Astrocyte (in vitro differentiated cells and primary cell): ENCODE measurements at regions not wholly inside any gene's neighbourhood (a gene's known extent, or its start where the extent isn't known, plus 50 kb on each side); places are given as distances from the start of the nearest gene placed in this dataset.

Experiments
- EZH2 ChIP-seq: IDR thresholded peaks from 2 replicates; pipeline ENCODE4 v1.6.1; 2012; ENCODE audit warnings: mild to moderate bottlenecking, low read length, inconsistent platforms; ENCODE audit not compliant: insufficient read depth
- TF ChIP-seq, protein P1 (sequence below): IDR thresholded peaks from 2 replicates; pipeline ENCODE4 v1.5.1; 2011; ENCODE audit warnings: low read depth, mild to moderate bottlenecking, inconsistent platforms, low read length, moderate library complexity; ENCODE audit not compliant: insufficient read depth

DNA sequence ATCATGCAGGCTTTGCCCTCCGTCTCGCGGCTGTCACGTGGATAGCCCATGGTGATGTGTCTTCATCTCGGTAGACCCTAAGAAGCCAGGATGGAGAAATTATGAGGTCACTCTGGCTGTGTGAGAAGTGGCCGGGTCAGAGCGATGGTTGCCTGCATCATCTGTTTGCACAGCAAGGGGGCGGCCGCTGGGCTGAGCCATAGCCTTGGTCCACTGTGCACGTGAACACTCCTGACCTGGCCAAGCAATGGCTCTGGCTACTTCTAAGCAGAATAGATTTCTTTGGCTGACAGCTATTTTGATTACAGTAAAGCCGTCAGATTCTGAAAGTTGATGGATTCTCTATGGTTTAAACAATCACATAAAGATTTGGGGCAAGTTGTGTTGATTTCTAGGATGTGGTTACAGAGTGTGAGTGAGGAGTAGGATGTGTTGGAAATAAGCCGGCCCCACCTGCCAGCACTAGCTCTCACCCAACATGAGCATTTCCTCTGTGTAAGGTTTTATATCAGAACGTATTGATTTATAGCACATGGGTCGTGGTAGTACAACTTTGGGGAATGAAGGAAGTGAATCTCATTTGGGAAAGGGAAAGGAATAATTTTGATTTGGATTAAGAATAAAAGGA, 214.4 kb upstream of the GPR26 start:
- TF ChIP-seq, protein P1, sequence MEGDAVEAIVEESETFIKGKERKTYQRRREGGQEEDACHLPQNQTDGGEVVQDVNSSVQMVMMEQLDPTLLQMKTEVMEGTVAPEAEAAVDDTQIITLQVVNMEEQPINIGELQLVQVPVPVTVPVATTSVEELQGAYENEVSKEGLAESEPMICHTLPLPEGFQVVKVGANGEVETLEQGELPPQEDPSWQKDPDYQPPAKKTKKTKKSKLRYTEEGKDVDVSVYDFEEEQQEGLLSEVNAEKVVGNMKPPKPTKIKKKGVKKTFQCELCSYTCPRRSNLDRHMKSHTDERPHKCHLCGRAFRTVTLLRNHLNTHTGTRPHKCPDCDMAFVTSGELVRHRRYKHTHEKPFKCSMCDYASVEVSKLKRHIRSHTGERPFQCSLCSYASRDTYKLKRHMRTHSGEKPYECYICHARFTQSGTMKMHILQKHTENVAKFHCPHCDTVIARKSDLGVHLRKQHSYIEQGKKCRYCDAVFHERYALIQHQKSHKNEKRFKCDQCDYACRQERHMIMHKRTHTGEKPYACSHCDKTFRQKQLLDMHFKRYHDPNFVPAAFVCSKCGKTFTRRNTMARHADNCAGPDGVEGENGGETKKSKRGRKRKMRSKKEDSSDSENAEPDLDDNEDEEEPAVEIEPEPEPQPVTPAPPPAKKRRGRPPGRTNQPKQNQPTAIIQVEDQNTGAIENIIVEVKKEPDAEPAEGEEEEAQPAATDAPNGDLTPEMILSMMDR: no peak
- no peak for TF ChIP-seq EZH2
